ENCODE measurements at regions not wholly inside any gene's neighbourhood (a gene's known extent, or its start where the extent isn't known, plus 50 kb on each side); places are given as distances from the start of the nearest gene placed in this dataset.
"Not testable (repeated sequence)": the region's sequence is repeated elsewhere in the genome, so short reads cannot be mapped to it uniquely, and the experiment has no call there.

DNA sequence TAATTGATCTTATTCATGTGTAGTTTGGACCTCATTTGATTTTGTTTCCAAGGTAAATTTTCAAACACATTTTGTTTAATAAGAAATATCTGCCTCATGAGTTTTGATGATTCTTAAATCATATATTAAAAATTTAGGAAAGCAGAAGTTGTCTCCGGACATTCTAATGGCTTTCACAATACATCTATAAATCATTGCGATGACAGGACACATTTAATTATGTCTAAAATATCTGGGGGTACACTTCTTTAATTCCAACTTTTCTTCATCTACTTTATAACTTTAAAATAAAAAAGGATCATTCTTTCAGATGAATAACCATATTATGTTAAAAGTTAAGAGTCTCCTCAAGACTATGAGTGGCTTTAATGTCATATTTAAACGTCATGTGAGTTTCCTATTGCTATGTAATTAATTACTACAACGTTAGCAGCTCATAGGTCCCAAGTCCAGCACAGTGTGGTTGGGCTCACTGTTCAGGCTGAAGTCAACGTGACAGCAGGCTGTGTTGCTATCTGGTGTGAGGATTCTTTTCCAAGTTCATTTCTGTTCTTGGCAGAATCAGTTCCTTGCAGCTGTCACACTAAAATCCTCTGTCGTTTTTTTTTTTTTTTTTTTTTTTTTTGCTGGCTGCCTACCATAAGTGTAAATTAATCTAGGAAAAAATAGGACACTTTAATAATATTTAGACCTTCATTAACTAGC lies 893.5 kb downstream of the LTN1 start:
- DNase-seq = no peak

DNA sequence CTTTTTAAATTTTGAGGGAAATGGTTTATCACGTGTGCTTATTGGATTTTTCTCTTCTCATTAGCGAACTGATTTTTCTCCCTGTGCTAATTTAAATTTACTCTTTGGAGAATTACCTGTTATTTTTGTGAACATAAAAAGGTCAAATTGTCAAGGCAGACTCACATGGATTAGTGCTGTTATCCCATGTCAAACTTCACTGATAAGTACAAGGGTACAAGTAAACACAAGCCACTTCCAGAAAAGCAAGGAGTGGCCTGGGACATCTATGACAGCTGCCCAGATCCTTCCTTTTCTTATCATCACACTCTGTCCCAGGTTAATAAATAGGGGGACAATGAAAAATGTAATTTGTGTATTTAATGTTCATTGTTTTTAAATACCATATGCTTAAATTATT lies 901.2 kb downstream of the LTN1 start:
- no peak for DNase-seq

DNA sequence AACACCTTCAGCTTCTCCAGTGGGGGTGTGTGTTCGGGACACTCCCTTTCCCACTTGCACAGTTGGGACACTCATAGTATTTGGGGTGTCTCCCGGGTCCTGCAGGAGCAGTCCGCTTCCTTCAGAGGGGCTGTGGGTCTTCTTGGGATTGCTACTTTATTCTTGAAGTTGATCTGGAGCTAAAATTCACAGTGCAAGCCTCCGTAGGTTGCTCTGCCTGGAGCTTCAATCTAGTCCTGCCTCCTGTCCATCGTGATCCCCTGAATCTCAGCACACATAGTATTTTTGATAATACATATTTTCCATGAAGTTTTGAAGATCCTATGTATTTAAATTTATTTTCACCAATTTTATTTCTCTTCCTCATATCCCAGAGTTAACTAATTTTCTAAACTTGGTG lies 902.1 kb downstream of the LTN1 start:
- DNase-seq = no peak

DNA sequence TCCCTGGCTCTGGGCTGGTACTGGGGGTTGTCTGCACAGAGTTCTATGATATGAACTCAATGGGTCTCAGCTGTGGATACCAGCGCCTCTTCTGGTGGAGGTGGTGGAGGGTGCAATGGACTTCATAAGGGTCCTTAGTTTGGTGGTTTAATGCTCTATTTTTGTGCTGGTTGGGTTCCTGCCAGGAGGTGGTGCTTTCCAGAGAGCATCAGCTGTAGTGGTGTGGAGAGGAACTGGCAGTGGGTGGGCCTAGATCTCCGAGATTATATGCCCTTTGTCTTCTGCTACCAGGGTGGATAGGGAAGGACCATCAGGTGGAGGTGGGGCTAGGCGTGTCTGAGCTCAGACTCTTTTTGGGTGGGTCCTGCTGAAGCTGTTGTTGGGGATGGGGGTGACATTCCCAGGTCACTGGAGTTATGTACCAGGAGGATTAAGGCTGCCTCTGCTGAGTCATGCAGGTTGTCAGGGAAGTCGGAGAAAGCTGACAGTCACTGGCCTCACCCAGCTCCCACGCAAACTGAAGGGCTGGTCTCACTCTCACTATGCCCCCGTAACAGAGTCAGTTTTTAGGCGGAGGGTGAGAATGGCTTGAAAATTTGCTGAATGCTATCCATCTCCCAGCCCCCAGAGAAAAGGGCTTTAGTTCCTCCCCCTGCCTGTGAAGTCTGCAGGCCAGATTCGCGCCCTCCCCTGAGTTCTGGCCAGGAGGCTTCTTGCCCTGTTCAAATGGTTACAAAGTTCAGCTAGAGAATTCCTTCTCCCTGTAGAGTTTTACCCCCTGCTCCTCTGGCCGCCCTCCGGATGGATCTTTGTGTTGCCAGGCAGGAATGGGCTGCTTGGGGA lies 902.9 kb downstream of the LTN1 start:
- no peak for DNase-seq

DNA sequence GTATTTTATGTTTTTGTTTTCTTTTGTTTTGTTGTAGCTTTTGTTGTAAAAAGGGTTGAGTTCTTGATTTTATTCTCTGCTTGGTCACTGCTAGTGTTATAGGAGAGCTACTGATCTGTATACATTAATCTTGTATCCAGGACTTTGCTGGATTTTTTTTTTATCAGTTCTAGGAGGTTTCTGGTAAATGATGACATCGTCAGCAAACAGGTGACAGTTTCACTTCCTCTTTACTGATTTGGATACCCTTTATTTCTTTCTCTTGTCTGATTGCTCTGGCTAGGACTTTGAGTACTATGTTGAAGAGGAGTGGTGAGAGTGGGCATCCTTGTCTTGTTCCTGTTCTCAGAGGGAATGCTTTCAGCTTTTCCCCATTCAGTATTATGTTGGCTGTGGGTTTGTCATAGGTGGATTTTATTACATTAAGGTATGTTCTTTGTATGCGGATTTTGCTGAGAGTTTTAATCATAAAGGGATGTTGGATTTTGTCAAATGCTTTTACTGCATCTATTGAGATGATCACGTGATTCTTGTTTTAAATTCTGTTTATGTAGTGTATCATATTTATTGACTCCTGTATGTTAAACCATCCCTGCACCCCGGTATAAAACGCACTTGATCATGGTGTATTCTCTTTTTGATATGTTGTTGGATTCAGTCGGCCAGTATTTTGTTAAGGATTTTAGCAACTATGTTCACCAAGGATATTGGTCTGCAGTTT lies 905.7 kb downstream of the LTN1 start:
- no peak for DNase-seq

DNA sequence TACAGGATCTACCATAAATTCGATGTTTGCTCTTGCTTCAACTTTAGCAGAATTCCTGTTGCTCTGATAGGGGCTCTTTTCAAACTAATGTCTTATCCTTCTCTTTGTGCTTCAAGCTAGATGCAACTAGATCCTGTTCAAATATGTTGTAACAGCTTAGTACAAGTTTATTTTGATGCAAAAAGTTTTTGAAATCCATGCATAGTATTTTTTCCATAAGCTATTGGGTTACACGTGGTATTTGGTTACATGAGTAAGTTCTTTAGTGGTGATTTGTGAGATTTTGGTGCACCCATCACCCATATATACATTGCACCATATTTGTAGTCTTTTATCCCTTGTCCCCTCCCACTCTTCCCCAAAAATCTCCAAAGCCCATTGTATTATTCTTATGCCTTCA lies 907.7 kb downstream of the LTN1 start:
- no peak for DNase-seq

DNA sequence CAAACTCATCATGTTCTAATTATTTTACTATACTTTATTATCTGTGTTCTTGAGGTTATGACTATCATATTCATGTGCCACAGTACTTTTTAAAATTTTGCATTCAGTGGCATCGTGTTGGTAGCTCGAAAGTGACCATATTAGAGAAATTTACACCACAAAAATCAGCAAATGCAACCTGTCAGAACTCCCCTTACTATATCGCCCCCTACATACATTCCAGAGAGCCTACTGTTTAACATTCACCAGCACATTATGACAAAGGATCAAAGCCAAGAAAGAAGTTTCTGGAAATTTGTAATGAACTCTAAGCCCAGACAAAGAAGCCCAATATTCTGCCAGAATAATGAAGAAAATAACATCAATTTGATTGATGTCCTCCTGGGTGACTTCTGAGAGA lies 909.3 kb downstream of the LTN1 start:
- no peak for DNase-seq

DNA sequence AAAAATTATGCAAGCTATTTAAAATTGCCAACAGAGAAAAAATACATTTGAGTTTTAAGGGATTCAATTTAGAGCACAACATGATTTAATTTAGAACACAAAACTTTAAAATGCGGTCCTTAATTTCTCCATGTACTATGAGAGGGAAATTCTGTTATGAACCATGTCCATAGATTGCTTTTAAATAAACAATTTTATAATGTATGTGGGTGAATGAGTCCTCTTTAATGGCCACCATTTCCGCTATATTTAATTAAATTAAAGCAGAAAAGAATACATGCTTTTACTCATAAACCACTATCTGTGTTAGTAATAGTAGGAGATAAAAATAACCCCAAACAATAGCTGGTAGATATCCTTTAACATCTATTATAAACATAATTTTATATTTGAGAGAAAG lies 914.6 kb downstream of the LTN1 start:
- no peak for DNase-seq

DNA sequence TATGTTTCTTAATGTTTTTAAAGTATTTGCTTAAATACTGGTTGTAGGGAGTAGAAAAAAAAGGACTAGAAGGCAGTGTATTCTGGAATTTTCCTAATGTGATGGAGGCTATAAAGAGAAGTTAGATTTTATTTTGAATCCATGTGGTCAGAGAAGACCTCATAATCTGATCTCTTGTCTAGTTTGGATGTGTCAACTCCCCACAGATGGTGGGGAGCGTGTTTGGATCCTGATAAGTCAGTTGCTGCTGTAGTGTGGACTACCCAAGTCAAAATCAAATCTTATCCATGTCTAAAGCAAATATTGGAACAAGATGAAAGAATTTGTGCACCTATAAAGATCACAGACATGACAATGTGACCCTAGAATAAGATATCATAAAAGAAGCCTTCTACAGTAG lies 918.0 kb downstream of the LTN1 start:
- no peak for DNase-seq

DNA sequence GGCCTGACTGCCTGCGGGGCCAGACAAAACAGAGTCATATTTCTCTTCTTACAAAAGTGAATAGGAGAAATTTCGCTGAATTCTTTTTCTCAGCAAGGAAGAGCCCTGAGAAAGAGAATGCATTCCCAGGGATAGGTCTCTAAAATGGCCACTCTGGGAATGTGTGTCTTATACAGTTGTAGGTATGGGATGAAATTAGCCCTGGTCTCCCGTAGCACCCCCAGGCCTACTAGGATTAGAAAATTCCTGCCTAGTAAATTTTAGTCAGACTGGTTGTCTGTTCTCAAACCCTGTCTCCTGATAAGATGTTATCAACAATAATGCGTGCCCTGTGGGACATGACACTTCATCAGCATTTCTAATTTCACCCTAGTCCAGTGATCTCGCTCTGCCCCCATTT lies 920.1 kb downstream of the LTN1 start:
- DNase-seq = no peak

DNA sequence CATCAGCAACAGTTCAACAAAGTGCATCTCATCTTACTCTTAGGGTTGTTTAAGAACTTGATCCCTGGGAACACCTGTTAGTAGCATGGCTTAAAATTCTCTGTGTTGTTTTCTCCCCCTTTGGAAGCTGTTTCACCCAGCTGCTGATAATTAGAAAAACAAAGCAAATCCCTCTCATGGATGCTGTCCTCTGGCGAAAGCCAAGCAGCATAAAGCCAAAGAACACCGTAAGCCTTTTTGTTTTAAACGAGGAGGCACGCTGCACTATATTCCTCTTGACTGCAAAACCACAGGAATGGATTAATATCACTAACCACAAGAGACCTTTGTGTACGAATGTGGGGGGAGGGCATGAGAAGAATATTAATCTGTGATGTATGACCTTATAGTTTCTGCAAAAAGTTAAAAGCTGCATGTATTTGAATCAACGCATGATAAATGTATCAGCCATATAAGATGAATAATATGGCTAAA lies 923.2 kb downstream of the LTN1 start:
- DNase-seq = no peak

DNA sequence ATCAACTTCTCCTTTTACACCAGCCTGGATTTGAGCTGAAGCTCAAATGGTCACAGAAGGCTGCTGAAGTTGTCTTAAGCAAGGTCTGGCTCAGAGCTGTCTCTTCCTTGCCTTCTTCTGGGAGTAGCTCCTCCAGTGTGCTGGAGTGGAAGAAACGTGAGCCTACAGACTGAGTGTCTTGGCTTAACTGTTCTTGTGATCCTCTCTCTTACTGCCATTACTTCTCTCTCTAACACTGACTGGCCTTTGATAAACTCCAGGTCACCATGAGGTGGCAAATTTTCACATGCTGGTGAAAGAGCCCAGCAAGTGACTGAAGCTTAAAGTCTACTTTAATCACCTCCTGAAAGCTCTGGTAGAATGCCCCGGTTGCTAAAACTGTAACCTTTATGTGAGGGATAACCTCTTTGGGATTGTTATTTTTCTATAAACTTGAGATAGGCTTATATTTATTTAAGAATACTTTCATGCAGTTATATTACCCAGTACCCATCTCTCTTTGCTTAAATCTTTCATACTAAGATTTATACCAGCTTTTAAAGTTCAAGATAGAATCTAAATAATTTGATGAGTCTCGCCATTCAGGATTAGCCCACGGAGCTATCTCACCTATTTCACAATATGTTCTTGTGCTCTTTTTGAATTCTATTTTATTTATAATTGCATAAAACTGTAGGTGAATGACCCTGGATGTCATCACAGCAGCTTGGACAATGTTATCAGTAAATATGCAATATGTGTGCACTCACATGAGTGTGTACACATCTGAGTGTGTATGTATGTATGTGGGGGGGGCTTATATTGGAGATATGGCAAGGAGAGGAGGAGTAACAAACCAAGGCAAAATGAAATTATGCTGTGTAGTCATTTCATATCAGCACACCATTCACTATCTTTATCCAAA lies 924.0 kb downstream of the LTN1 start:
- no peak for DNase-seq

DNA sequence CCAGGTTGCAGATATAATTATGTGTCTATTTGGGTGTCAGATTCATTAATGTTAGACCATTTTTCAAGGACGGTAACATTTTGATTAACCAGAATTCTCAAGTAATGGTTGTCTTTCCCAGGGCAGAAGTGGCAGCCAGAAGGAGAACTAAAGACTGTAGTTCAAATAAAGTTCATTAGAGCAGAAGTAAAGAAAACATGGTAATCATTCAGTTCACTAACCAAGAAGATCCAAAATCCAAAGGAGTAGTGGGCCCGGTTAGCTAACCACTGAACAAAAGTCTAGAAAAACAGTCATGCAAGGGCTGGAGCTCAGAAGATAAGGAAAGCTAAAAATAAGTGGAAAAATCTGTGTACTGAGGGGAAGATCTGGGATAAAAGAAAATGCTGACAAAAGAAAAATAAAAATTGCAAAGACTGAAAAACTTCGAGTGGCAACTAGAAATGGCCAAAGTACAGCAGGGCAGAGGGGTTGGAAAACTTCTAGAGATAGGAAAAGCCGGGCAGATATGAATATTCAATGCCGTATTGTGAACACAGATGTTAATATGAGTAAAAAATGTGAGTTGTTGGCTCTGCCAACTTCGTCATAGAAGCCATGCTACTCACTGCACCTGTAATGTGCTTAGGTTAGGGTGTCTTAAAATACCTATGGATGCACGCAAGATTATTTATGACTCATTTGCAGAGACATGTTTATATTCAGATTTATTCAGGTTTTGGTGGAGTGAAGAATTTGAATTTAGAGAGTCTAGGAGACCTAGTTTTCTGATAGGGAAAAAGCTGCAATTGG lies 925.9 kb downstream of the LTN1 start:
- no peak for DNase-seq

DNA sequence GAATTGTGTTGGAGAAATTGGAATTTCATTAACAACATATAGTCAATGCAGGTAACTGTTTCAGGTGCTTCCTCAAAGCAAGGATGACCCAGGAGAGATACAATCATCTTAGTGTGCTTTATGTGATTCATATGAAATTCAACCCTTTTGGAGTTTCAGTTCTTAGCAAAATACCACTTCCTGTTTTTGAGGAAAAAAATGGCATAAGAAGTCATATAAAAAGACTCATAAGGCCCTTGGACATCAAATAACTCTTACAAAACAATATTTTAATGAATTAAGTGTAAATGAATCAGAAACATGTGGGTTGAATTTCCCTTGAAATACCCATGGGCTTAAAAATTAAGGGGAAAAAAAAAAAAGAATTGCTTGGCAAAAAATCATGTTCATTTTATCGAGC lies 926.6 kb downstream of the LTN1 start:
- peak; percentile 9 to 19 for DNase-seq

DNA sequence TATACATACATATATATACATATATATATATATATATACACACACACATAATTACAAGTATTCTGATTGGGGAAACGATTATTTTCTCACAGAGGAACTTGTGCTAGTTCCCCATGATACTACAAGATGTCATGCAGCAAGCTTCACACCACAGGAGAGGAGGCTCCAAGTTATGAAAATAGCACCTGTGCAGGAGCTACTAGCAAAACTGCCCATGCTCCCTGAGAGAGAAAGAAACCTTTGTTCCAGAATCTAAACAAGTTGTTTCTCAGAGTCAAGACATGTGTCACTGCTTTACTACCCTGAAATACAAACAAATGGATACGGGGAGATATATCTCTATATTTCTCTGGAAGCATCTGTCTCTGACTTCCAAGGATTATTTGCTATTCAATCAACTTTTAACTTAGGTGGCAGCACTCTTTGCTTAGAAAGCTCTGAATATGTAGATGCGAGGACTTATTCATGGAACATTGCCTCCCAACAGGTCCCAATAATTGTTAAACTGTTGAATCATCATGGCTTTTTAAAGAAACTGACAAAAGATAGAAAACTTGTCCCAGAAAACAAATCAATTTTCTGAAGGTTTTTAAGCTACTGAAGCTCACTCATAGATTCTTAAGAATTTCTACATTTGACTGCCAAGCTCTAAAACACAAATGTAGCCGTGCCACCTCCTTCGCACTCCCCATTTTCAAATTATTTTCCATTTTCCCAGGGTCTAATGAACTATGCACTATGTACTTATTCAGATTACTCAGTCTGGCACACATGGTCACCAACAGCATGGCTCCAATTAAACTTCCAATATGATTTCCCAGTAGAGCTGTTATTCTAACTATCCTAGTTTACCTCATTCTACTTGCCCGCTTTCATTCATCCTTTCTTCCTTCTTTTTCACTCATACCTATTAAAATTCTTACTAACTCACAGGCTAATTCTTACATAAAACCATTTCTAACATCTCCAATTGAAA lies 929.1 kb downstream of the LTN1 start:
- no peak for DNase-seq

DNA sequence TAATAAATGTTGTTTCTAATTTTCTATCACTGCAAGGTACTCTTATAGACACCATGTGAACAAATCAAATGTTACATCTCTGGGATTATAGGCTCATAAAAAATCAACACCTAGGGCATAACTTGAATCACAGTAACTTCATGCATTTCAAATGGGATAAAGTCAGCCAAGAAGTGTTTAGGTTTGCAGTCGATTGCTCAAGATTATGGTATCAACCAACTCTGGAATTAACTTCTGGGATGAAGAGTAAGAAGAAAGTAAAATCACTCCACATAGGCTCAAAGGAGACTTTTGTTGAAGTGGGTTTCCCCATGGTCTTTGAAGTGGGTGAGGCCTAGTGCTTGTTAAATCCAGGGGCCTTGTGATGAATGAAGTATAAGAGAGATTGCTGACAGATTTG lies 939.7 kb downstream of the LTN1 start:
- DNase-seq = not testable (repeated sequence)

DNA sequence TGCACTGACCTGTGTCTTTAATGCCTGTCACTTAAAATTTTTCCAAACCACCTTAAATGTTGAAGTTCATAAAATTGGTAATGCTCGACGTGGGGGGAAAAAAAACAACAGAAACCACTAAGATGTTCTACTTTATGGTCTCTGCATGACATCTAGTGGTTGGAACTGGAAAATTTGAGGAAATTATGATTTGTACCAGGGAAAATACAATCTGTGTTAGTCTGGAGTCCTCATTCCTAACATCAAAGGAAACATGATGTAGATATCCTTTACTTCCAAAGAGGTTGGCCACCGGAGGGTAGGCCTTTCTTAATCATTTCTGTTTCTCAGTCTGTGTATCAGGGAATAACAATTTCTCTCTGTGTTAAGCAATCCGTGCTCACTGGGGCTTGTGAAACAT lies 941.0 kb downstream of the LTN1 start:
- DNase-seq = peak; percentile 61 to 71

DNA sequence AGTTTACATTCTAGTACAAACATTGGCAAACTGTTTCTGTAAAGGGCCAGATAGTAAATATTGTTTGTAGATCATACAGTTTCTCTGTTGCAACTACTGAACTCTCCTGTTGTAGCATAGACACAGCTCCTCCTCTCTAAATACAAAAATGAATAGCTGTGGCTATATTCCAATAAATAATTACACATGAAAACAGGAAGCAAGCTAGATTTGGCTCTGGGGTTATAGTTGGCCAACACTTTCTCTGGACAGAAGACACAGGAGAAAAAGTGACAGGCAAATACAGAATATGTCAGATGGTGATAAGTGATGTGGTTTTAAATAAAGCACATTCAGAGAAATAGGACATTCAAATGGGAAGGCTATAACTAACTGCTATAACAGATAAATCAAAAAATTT lies 957.0 kb downstream of the LTN1 start:
- DNase-seq = not testable (repeated sequence)

DNA sequence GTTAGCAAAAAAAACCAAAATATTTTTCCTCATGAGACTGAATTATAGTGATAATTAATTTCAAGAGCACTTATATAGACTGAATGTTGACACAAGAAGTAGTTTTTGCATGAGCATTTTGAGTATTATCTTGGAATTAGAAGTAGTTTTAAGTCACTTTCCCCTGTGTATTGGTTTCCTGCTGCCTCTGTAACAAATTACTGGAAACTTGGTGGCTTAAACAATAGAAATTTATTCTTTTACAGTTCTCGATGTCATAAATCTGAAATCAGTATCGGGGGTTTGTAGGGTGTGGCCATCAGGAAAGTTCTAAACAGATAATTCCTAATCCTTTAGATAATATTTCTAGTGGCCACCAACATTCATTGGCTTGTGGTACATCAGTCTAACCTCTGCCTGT lies 957.8 kb downstream of the LTN1 start:
- not testable (repeated sequence) for DNase-seq

DNA sequence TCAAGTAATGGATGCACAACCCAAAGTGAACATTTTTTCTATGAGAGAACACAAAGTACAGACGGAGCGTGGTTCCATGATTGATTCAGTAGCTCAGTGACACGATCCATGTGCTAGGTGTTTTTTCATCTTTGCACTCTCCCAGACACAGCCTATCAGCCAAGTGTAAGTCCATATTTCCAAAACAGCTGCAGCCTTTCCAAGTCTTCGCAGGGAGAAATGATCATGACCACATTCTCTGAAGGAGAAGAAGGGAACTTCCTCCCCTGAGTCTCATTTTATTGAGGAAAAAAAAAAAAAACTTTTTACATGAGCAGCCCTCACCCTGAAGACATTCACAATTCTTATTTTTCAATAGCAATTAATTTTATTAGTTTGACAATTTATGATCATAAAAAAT lies 958.3 kb downstream of the LTN1 start:
- DNase-seq = not testable (repeated sequence)
